ENCODE measurements at regions not wholly inside any gene's neighbourhood (a gene's known extent, or its start where the extent isn't known, plus 50 kb on each side); places are given as distances from the start of the nearest gene placed in this dataset.

GRCh38 chr1:65090406-65090805, 57.6 kb upstream of the AK4 start:
- TF ChIP-seq CTCF (conservative IDR thresholded peaks at IDR 0.05; ENCODE audit: low read depth, low read length) = no peak
- no peaks in the 10 kb centered on the region for H3K27me3 ChIP-seq (ENCODE audit: insufficient read depth, low read depth)
- H2AFZ ChIP-seq (ENCODE audit: low read depth) = no peak overlapping the region
- no peaks in the 10 kb centered on the region for H4K20me1 ChIP-seq (ENCODE audit: insufficient read depth)
- no peaks in the 10 kb centered on the region for H3K4me1 ChIP-seq (ENCODE audit: low read depth, poor library complexity, severe bottlenecking)
- H3K79me2 ChIP-seq (ENCODE audit: insufficient read depth, low read depth) = no peaks in the 10 kb centered on the region
- H3K4me2 ChIP-seq = no peak overlapping the region
- no peak overlapping the region for H3K9ac ChIP-seq
- no peak overlapping the region for H3K27ac ChIP-seq
- no peaks in the 10 kb centered on the region for H3K36me3 ChIP-seq (ENCODE audit: insufficient read depth)
- no peak overlapping the region for H3K4me3 ChIP-seq (IDR thresholded peaks at IDR 0.05; ENCODE audit: insufficient read depth, low read depth, low read length)

- no peak overlapping the region for H3K4me2 ChIP-seq
- no peak overlapping the region for H2AFZ ChIP-seq (ENCODE audit: low read depth)
- no peaks in the 10 kb centered on the region for H3K27me3 ChIP-seq (ENCODE audit: insufficient read depth, low read depth)
These were observed 55.3 kb upstream of the AK4 start for GRCh38 chr1:65092691-65093090.

GRCh38 chr1:65097076-65097475, 50.9 kb upstream of the AK4 start:
- Histone ChIP-seq H4K20me1 (ENCODE audit: insufficient read depth) (no peaks in the 10 kb centered on the region), H2AFZ (ENCODE audit: low read depth) (no peak overlapping the region), H3K4me3 (IDR thresholded peaks at IDR 0.05; ENCODE audit: insufficient read depth, low read depth, low read length) (no peak overlapping the region), H3K9ac (no peak overlapping the region), H3K4me2 (no peak overlapping the region), H3K36me3 (ENCODE audit: insufficient read depth) (no peaks in the 10 kb centered on the region), H3K27me3 (ENCODE audit: insufficient read depth, low read depth) (no peaks in the 10 kb centered on the region), H3K79me2 (ENCODE audit: insufficient read depth, low read depth) (no peaks in the 10 kb centered on the region), H3K4me1 (ENCODE audit: low read depth, poor library complexity, severe bottlenecking) (no peaks in the 10 kb centered on the region), H3K27ac (no peak overlapping the region)
- TF ChIP-seq CTCF (conservative IDR thresholded peaks at IDR 0.05; ENCODE audit: low read depth, low read length) = no peak

More at GRCh38 chr1:65092691-65093090, 55.3 kb upstream of the AK4 start:
- no peak for TF ChIP-seq CTCF (conservative IDR thresholded peaks at IDR 0.05; ENCODE audit: low read depth, low read length)
- Histone ChIP-seq H3K4me3 (IDR thresholded peaks at IDR 0.05; ENCODE audit: insufficient read depth, low read depth, low read length) (no peak overlapping the region), H3K4me1 (ENCODE audit: low read depth, poor library complexity, severe bottlenecking) (no peaks in the 10 kb centered on the region), H3K27ac (no peak overlapping the region), H3K79me2 (ENCODE audit: insufficient read depth, low read depth) (no peaks in the 10 kb centered on the region), H3K9ac (no peak overlapping the region), H3K36me3 (ENCODE audit: insufficient read depth) (no peaks in the 10 kb centered on the region), H4K20me1 (ENCODE audit: insufficient read depth) (no peaks in the 10 kb centered on the region)
